HG02571 (cell line): ENCODE measurements at regions not wholly inside any gene's neighbourhood (a gene's known extent, or its start where the extent isn't known, plus 50 kb on each side); places are given as distances from the start of the nearest gene placed in this dataset.

ENCODE experiments used
- ATAC-seq: cut with Tn5 transposase; IDR thresholded peaks from one replicate; pipeline ENCODE4 v1.9.1; 2021; ENCODE audit warnings: mild to moderate bottlenecking, moderate library complexity; ENCODE audit not compliant: unreplicated experiment

DNA sequence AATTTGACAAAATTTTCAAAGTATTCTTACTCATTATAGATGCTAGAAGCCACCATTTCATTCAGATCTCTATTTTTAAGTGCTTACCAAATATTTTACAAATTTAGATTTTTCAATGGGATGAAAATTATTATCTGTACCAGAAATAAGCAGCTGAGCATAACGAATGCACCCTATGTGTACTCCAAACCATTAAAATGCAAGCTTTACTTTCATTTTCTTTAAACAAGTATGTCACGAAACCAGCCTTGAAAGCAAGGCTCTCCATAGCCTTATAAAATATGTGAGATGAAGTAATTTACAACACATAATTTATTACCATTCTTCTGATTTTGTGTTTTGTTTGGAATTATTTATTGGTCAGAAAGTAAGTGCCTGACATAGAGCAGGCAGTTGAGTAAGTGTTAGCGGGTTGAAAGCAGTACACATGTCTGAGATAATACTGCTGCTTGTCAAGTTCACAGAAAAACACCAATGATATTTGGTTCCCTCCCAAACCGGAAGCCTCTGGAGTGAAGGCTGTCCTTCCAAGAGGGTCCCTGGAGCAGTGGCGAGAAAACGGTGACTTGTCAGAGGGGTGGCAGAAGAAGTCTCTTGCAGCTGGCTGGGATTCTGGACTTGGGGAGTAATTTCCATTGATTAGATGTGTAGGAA lies 322.7 kb upstream of the PFKP start:
- no peak for ATAC-seq

DNA sequence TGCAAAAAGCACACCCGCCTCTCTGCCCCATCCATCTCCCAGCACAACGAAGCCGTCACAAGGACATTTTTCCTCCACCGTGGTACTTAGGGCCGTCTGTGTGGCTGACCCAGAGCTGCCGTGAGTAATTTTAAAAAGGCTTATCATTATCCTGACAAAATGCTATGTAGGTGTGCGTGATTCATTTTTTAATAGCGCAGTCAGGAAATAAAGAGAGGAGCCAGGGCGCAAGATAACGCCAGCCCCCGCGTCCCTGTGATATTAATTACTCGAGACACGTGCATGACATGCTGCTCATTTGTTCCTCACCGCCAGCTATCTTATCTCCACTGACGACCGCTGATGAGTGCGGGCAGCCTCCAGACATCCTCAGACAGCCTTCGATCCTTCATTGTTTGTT lies 332.7 kb upstream of the PFKP start:
- no peak for ATAC-seq

DNA sequence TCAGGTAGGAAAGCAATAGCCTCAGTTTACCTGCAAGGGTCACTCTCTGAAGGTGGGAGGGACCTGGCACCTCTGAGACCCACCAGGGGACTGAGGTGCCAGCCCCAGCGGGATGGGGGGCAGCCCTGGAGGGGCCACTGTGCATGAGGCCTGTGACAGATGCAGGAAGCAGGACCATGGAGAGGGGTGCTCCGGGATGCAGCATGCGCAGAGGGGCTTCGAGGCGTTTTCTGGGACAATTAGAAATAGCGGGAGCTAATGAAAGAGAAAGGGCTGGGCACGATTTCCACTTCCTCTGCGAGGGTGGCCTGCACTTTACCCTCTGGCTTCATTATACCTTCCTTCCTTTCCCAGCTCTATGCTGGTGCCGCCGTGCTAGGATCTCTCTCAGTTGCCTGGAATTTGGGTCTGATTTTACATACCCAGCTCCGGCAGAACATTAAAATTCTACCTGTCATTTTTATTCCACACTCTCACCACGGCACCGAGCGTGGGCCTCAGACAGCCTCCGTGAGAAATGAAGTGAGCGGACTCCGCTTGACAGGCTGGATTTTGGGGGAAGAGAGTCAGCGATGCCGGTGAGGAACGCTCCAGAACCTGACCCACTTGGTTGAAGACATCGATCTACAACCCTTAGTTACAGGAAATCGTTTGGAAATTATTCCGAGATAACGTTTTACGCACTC lies 333.9 kb upstream of the PFKP start:
- no peak for ATAC-seq

DNA sequence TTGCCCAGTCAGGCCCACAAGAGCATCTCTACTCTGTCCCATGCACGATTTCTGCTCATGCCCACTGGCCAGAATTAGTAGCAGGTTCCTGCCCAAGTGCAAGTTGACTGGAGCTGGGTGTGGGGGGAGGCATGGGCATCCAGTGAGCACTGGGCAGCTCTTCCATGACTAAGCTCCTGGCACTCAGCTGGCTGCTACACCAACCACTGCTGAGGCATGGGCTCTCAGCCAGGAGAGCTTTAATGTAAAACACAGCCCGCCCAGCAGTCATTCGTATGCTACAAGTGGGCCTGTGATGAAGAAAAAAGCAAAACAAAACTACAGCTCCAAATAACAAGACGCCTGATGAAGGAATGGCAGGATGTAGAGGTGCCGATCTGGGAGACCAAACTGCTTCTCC lies 335.4 kb upstream of the PFKP start:
- ATAC-seq, result no peak

DNA sequence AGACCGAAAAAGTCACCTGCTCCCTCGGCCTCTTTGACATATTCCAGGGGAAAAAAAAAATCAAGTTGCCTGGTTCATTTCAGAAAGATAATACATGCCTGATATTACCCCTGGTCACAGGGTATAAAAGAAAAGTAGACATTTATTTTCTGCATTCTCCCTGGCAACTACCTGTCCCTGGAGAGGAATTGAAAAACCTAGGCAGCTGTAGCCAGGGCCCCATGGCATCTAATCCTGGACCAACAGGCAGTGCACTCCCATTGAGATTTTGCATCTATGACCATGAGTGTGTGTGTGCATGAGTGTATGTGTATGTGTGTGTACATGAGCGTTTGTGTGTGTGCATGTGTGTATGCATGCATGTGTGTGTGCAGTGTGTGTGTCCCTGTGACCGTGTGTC lies 338.2 kb upstream of the PFKP start:
- no peak for ATAC-seq

DNA sequence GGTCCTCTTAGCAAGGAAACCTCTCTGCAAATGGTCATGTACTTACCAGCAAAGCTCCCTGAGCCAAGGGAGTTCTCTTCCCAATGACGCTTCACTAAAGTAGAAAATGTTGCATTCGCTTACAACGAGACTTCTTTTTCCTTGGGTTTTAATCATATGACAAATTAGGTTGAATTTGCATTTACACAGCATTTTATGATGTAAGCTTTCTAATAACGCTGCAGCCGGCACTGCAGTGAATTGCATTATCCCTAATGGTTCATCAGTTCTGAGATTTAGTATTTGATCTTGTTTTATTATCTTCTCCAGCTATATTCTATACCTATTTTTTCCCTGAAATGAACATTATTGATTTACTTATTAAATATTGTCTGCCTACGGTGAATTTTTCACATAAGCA lies 339.3 kb upstream of the PFKP start:
- ATAC-seq, result no peak

DNA sequence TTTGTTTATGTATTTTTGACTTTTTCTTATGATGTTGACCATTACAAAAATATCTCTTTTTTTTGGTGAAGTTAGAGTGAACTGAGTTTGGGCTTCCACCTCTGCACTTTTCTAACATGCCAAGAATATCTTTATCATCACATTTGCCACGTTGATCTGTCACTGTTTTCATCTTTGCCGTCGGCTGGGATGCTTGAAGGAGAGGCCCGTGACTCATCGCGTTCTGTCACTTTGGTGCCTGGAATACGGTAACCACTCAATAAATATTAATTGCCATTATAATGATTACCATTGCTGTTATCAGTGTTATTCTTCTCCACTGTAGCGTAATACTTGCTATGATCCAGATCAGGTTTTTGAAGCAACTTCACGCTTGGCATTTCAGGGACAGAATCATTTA lies 350.8 kb upstream of the PFKP start:
- ATAC-seq, result no peak

DNA sequence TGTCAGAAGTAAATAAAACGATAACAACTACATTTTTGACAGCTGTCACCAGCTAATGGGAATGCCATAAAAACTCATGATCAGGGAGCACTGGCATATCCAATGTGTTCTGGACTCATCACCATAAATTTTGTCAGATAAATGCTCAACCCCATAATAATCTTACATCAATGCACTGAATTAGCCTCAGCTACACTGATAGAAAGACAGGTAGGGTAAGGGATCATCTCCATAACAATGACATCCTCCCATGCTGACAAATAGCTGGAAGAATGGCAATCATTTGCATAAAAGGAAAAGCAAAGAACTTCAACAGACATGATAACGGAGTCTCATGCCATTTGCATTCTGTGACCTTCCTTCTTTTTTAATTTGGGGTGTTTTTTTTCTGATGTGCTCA lies 352.8 kb upstream of the PFKP start:
- ATAC-seq, result no peak

DNA sequence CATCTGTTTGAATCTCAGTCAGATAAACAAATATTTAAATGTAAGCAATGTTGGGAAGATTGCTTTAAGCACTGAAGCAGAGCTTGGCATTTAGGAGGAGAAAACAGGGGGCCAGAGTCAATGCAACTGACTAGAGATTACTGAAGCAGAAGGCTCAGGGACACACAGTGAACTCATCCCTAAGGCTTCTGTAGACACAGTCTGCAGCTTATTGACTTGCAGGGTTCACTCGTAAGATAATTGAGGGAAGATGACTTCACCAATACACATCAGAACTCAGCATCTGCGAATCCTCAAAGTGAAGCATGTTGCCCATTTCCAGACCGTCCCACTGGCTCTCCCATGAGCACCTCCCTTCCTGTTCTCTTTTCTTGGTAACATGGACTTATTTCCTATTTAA lies 363.4 kb upstream of the PFKP start:
- ATAC-seq, result no peak

DNA sequence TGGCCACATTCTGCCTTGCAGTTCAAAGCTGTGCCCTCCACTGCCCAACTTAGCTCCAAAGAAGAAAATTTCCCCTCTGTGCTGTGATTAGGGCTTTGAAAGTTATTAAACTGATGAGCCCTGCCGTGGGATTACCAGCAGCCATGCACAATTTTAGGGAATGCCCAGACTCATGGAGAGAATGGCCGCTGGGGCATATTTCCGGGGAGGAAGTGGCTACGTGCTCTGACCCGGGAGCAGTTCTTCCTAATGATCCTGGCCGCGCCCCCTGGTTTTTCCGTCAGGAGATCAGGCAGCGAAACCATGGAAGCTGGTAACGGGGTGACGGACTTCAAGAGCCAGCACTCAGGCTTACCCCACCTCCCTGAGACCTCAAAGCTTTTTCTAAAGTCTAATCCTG lies 365.5 kb upstream of the PFKP start:
- ATAC-seq, result no peak

DNA sequence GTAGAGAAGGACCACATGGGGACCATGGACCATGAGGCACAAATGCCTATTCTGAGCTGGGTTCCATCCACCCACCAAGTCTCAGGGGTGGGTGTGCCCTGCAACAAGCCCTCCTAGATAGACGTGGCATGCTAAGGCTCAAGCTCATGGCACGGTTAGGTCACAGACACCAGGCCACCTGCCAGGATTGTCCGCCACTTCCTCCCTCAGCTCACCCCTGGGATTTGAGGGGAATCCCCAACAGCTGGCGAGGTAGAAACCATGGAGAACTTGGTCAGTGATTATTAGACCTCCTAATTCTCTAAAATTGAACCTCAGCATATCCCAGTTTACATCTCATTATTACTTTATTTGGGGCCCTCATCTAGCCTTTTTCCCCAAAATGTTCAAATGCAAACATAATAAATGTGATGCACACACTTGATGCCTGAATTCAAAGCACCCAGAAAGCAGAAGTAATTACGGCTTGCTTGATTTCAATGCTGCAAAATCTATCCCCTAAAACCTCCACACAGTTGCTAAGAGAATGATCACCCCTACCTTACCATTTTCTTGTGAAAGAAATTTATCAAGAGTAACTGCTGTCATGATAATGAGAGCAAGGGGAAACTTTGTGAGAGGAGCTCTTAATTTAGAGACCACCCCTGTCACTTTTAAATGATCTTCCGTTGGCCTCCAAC lies 366.6 kb upstream of the PFKP start:
- ATAC-seq, result no peak

DNA sequence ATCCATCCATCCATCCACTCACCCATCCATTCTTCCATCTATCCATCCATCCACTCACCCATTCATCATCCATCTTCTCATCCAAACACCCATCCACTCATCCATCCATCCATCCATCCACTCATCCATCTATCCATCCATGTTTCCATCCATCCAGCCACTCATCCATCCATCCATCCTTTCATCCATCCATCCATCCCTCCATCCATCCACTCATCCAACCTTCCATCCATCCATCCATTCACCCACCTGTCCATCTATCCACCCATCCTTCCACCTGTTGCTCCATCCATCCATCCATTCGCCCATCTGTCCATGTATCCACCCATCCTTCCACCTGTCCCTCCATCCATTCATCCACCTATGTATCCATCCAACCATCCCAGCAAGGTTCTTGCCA lies 378.4 kb upstream of the PFKP start:
- ATAC-seq, result no peak

DNA sequence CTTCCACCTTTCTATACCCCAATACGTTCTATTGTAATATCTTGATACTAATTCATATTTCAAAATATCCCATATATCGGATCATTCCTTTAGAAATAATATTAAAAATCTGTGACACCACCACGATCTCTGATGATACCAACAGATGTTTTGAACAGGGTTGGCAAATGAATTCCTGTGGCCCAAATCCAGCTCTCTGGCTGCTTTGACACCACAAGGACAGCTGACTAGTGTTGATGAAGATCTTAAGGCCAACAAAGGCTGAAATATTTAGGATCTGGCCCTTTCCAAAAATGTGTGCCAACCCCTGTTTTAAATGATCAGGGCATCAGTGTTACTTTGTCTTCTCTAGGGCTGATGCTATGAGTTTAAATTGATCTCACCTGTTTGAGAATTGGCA lies 380.7 kb upstream of the PFKP start:
- ATAC-seq, result no peak

DNA sequence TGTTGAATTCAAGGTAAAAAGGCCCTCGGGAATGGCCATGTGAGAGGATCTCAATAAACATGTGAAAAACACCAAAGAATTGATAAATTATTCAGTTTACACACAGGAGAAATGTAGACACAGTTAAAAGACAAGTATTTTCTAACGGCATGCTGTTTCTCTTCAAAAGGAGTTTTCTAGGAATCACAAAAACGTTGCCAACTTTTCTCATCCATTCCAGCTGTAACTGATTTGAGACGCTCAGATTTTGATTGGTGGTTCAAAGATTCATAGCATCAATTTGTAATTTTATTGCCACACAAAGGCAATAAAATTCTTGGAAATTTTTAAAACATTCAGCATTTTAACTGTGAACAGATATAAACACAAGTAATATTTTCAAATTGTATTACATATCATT lies 384.9 kb upstream of the PFKP start:
- no peak for ATAC-seq

DNA sequence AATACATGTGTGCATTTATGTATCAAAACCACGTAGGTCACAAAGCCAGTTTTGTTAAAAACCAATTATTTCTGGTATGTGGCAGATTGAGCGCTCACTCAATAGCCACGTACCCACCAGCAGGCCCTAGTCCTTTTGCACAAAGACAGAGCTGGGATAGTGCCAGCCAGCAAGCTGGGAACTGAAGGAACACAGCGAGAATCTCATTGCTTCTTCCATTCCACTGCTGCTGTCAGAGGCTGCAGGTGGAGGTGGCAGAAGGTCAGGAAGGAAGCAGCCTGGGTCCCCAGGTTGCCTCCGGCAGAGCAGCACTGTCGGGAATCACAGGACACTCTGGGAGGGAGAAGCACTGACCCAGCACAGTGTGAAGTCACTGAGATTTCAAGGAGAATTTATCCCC lies 385.5 kb upstream of the PFKP start:
- ATAC-seq, result no peak

DNA sequence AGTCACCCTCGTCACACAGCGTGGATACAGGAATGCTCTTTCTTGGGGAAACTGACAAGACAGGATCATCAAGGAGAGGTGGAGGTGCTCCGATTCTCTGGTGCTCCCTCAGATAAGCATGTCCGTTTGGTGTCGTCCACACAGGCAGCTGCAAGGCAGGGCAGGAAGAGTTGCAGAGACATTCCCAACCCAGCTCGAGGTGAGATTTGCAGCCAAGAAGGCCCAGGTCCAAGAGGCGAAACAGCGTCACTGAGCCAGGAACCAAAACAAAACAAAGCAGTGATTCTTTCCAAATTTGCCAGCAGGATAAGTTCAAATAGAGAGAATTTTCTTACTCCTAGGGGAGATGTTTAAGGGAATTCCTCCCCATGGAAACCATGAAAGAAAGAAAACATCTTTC lies 386.5 kb upstream of the PFKP start:
- no peak for ATAC-seq

DNA sequence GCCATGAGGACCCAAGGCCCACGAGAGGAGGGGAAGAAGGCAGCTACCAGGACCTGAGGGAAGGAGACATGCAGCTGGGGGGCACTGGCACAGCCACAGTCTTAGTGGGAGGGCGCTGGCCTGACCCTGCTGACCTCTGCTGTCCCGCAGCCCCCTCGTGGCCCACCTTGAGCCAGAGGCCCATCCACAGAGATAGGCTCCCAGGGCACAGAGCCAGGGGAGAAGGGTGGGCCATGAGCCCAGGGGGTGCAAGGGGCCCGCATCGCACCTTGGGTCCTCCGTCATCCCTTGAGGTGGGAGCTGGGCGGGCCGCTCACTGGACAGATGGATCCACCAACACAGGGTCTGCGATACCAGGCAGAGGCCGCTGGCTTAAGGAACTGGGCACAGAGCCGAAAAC lies 387.7 kb upstream of the PFKP start:
- ATAC-seq, result no peak

DNA sequence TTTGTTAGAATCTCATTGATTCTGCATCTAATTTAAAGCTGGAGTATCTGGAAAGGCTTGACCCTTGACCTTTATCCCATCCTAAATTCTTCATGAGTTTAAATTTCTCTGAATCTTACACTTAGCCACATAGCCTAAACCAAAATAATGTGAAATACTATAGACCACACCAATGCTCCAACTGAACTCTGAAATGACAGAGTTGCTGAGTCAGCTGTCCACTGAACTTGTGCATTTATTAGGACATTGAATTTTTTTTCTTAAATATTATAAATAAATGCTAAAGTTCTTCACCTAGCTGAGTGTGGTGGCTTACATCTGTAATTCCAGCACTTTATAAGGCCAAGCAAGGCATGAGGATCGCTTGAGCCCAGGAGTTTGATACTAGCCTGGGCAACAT lies 390.9 kb upstream of the PFKP start:
- ATAC-seq, result no peak

DNA sequence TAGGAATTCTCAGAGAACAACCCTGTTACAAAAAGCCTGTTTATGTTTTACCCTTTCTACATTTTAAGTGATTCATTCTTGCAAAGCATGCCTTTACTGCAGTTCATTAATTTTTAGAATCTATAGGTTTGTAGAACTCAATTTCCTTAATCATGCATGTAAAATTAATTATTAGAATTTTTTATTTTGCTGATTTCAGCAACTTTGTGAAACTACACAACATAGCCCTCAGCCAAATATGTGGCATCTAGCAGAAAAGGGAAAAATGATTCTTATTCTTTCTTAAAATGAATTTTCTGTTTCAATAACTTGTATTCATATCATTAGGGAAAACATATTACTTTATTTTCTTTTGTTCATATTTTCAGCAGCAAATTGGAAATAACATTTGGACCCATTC lies 392.9 kb upstream of the PFKP start:
- ATAC-seq, result no peak

DNA sequence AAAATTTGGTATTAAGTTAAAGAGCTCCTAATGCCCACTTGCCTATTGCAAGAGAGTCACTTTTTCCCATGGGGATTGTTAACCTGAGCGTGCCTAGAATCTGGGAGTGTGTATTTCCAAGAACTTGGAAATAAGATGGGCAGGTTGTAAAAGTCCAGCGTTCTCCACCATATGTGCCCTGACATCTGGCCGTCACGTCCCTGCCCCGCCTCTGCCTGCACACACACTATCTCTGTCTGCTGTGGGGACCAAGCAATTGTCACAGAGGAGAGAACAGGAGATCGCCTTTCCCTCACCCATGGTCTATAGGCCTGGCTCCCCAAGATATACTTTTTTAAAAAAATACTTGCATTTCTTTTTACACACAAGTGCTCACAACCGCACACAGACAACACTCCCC lies 396.5 kb upstream of the PFKP start:
- no peak for ATAC-seq

DNA sequence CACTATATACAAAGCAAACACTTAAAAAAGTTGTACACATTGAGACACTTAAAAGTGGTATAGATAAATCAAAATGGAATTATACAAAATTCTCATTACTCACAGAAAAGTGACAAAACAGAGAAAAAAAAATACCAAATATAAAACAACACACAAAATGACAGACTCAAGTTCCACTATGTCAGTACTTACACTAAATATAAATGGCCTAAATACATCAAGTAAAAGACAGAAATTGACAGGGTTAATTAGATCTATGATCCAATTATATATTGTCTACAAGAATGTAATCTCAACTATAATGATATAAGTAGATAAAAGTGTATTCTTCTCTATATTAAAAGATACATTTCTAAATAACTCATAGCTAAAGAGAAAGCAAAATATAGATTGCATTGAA lies 401.6 kb upstream of the PFKP start:
- no peak for ATAC-seq

DNA sequence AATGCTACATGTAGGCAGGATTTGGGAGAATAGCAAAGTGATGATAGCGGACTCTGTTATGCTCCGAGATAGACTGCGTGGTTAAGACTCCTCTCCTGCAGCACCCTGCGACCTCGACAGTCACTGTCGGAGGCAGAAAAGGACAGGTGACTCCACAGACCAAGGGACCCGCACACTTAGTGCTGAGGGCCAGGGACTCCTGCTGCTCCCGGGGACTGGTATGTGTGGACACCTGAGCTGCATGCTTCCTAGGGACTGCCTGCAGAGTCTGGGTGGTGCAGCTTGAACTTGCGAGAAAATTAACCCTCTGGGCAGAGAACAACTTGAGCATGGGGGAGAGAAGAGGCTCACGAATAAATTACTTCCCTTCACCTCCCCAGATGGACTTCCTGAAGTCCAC lies 407.1 kb upstream of the PFKP start:
- ATAC-seq, result no peak
